NB4 (cell line): ENCODE measurements at regions not wholly inside any gene's neighbourhood (a gene's known extent, or its start where the extent isn't known, plus 50 kb on each side); places are given as distances from the start of the nearest gene placed in this dataset.

Source experiments
- DNase-seq: peaks from one replicate; pipeline ENCODE4 v3.0.0; 2010; ENCODE audit warnings: low read depth
- H3K4me3 ChIP-seq: one replicate; pipeline ENCODE4 v1.5.1; 2011; ENCODE audit warnings: mild to moderate bottlenecking, low read depth, low read length, moderate library complexity
- CTCF ChIP-seq: IDR thresholded peaks from one replicate; pipeline ENCODE4 v1.5.1; 2012; ENCODE audit warnings: low read depth, low read length
- MAX ChIP-seq: IDR thresholded peaks from 2 replicates; pipeline ENCODE4 v1.6.1; 2011; ENCODE audit warnings: low read depth, low read length
- MYC ChIP-seq: IDR thresholded peaks from 2 replicates; pipeline ENCODE4 v1.6.1; 2011; ENCODE audit warnings: low read depth, low read length
- POLR2A ChIP-seq: IDR thresholded peaks from 2 replicates; pipeline ENCODE4 v1.6.1; 2011; ENCODE audit warnings: mild to moderate bottlenecking; ENCODE audit not compliant: insufficient read length; ENCODE audit errors: extremely low read depth

DNA sequence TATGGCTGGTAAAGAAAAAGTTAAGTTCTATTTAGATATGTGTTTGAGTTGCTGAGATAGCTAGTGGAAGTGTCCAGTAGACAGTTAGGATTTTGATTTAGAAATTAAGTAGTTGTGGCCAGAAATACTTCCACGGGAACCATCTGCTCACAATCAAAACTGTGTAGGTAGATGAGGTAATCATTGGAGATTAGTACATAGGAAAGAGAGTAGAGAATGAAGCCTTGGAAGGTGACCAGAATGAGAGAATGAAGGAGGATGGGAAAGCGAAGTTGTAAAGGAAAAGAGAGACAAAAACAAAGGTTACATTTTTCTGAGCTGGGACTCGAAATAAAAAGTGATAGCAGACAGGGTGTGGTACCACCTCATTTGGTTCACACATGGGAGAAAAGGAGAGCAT, 296.9 kb upstream of the SORL1-AS1 start:
- H3K4me3 ChIP-seq: no peak overlapping the region
- DNase-seq: no peak
- TF ChIP-seq POLR2A (no peak), MAX (no peak), MYC (no peak), CTCF (no peak)

- no peak for DNase-seq
- TF ChIP-seq CTCF: no peak
- TF ChIP-seq MYC: no peak
- no peak for TF ChIP-seq POLR2A
- no peak for TF ChIP-seq MAX
- no peak overlapping the region for H3K4me3 ChIP-seq
Observed at GRCh38 chr11:121748068-121748467, 295.3 kb upstream of the SORL1-AS1 start.

GRCh38 chr11:121743285-121743684, 290.5 kb upstream of the SORL1-AS1 start:
- H3K4me3 ChIP-seq: no peak overlapping the region
- TF ChIP-seq CTCF (no peak), MAX (no peak), POLR2A (no peak), MYC (no peak)
- DNase-seq: no peak

- no peak for DNase-seq
- TF ChIP-seq MAX: no peak
- TF ChIP-seq MYC: no peak
- TF ChIP-seq CTCF: no peak
- TF ChIP-seq POLR2A: no peak
- no peak overlapping the region for H3K4me3 ChIP-seq
Observed at GRCh38 chr11:121741761-121742361, 289.1 kb upstream of the SORL1-AS1 start.

DNA sequence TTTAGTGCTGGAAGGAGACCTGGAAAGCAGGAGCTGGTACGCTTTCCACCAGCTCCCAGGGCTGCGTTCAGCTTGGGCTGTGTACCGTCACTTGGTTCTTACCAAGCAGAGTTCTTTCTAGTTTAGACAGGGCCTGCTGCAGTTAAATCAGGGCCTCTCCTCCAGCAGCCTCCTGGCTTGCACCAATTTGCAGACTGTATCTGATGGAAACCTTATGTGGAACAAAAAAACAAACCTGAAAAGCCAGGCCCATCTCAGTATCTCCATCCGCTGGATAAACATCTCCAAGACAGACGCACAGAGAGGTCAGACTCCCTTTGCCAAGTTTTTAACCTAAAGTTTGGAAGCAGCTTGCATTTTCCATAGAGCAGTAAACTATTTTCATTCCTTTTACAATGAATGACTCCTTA, 288.6 kb upstream of the SORL1-AS1 start:
- DNase-seq: no peak
- no peak overlapping the region for H3K4me3 ChIP-seq
- TF ChIP-seq POLR2A (no peak), MYC (no peak), CTCF (no peak), MAX (no peak)

- no peak overlapping the region for H3K4me3 ChIP-seq
- DNase-seq: no peak
- TF ChIP-seq POLR2A (no peak), MYC (no peak)
Observed at GRCh38 chr11:121740902-121741301, 288.1 kb upstream of the SORL1-AS1 start.
